ENCODE measurements at regions not wholly inside any gene's neighbourhood (a gene's known extent, or its start where the extent isn't known, plus 50 kb on each side); places are given as distances from the start of the nearest gene placed in this dataset.

DNA sequence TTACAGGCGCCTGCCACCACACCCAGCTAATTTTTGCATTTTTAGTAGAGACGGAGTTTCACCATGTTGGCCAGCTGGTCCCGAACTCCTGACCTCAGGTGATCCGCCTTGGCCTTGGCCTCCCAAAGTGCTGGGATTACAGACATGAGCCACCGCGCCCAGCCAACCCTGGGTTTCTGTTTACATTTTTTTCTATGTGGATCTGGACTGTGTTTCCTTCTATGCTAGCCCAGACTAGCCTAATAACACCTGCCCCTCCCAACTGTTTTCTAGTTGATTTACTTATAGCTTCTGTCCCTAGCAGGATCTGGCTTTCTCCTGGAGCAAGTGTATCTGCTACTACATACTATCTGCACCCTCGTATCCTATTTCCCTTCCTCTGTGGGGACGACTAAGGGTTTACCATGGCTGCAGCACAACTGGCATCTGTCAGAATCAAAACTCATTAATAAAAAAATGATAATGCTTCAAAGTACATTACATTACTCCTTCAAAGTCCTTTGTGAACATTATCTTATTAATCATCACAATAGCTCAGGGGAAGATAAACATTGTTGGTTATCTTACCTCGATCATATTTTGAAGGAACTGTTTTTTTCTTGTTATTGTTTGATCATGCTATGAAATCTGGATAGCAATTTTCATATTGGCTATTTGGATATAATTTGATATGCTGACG, 228.3 kb downstream of the KLF5 start:
- 80% methylated on average over 1 of the region's 10 CpGs for WGBS (ENCODE audit: insufficient coverage, low lambda C conversion rate)
- Histone ChIP-seq H3K4me1 (ENCODE audit: control insufficient read depth, insufficient read depth, low read length) (no peaks in the 10 kb centered on the region), H3K4me3 (ENCODE audit: low read length) (no peak overlapping the region), H3K9me3 (ENCODE audit: control insufficient read depth, low read depth, low read length) (no peaks in the 10 kb centered on the region), H3K27ac (ENCODE audit: low read length) (no peak overlapping the region), H3K27me3 (ENCODE audit: control insufficient read depth, insufficient read depth, low read length) (no peaks in the 10 kb centered on the region), H3K36me3 (ENCODE audit: control insufficient read depth, insufficient read depth, low read length) (no peaks in the 10 kb centered on the region)
- no peak for DNase-seq

- DNase-seq, result no peak
- H3K4me3 ChIP-seq (ENCODE audit: low read length), result no peak overlapping the region
- H3K27ac ChIP-seq (ENCODE audit: low read length), result no peak overlapping the region
- no peaks in the 10 kb centered on the region for H3K27me3 ChIP-seq (ENCODE audit: control insufficient read depth, insufficient read depth, low read length)
- H3K4me1 ChIP-seq (ENCODE audit: control insufficient read depth, insufficient read depth, low read length), result no peaks in the 10 kb centered on the region
- no peaks in the 10 kb centered on the region for H3K36me3 ChIP-seq (ENCODE audit: control insufficient read depth, insufficient read depth, low read length)
- WGBS (ENCODE audit: insufficient coverage, low lambda C conversion rate), result 100% methylated on average over 3 of the region's 5 CpGs
- H3K9me3 ChIP-seq (ENCODE audit: control insufficient read depth, low read depth, low read length), result no peaks in the 10 kb centered on the region
These were observed 227.4 kb downstream of the KLF5 start for GRCh38 chr13:73286177-73286576.

DNA sequence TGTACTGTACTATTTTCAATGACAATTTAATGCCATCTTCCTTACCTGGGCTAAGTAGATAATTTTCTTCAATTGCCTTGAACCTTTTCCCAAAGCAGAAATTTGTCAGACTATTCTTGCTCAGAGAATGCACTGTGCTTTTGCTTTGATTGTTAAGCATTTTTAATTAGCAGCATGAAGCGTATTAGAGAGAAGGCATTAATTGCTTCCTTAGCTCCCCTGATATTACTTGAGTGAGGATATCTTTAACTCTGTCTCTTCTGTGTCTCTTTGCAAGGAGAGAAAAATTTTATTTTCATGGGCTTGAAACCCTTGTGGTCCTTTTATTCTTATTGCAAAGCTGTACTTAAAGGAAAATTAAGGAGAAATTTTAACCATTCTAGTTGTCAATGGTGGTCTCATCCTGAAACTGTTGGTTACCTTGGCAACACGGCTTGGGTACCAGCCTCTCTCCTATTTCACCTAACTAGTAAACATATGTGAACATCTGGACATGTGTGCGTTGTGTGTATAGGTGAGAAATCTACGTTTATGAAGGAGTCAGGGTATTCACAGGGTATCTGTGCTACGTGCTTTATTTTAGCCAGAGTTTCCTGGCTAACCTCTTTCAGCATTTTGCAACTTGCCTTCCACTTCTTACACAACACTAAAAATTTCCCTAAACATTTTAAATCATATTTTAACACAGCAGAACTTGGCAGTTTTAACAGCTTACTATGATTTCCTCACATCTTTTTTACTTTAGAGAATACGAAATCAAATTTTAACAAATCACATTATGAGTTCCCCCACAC, 225.5 kb downstream of the KLF5 start:
- H3K36me3 ChIP-seq (ENCODE audit: control insufficient read depth, insufficient read depth, low read length), result no peaks in the 10 kb centered on the region
- H3K27ac ChIP-seq (ENCODE audit: low read length), result no peak overlapping the region
- no peaks in the 10 kb centered on the region for H3K9me3 ChIP-seq (ENCODE audit: control insufficient read depth, low read depth, low read length)
- no peaks in the 10 kb centered on the region for H3K4me1 ChIP-seq (ENCODE audit: control insufficient read depth, insufficient read depth, low read length)
- H3K27me3 ChIP-seq (ENCODE audit: control insufficient read depth, insufficient read depth, low read length), result no peaks in the 10 kb centered on the region
- 100% methylated on average over 2 of the region's 6 CpGs for WGBS (ENCODE audit: insufficient coverage, low lambda C conversion rate)
- no peak overlapping the region for H3K4me3 ChIP-seq (ENCODE audit: low read length)
- DNase-seq, result no peak

DNA sequence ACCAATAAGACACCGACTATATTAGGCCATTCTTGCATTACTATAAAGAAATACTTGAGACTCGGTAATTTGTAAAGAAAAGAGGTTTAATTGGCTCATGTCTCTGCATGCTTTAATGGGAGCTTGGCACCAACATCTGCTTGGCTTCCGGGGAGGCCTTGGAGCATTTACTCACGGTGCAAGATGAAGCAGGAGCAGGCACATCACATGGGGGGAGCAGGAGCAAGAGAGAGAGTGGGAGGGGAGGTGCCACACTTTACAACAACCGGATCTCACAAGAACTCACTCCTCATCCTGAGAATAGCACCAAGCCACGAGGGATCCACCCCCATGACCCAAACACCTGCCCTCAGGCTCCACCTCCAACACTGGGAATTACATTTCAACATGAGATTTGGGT, 224.8 kb downstream of the KLF5 start:
- H3K27me3 ChIP-seq (ENCODE audit: control insufficient read depth, insufficient read depth, low read length), result no peaks in the 10 kb centered on the region
- no CpG with 5 or more reads among the region's 6 CpGs for WGBS (ENCODE audit: insufficient coverage, low lambda C conversion rate)
- no peaks in the 10 kb centered on the region for H3K9me3 ChIP-seq (ENCODE audit: control insufficient read depth, low read depth, low read length)
- H3K36me3 ChIP-seq (ENCODE audit: control insufficient read depth, insufficient read depth, low read length), result no peaks in the 10 kb centered on the region
- H3K4me3 ChIP-seq (ENCODE audit: low read length), result no peak overlapping the region
- no peak overlapping the region for H3K27ac ChIP-seq (ENCODE audit: low read length)
- H3K4me1 ChIP-seq (ENCODE audit: control insufficient read depth, insufficient read depth, low read length), result no peaks in the 10 kb centered on the region
- DNase-seq, result no peak

DNA sequence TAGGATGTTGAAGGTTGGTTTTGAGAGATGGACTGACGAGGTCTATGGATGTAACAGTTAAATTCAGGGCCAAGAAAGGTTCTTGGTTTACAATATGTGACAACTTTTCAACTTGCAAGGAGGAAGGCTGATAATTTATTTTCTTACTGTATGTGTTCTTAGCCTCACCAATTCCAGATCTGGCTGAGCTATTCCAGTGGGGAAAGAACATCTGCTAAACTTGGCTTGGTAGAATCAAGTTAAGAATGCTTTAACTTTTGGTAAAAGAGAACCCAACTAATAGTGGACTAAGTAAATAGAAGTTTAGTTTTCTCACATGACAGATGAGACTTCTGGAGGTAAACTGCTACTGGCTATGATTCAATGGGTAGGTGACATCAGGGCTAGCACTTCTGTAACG, 222.9 kb downstream of the KLF5 start:
- peaks cover 3% of the 10 kb centered on the region for H3K9me3 ChIP-seq (ENCODE audit: control insufficient read depth, low read depth, low read length)
- H3K4me1 ChIP-seq (ENCODE audit: control insufficient read depth, insufficient read depth, low read length), result no peaks in the 10 kb centered on the region
- no peak for DNase-seq
- no CpG with 5 or more reads among the region's 2 CpGs for WGBS (ENCODE audit: insufficient coverage, low lambda C conversion rate)
- no peaks in the 10 kb centered on the region for H3K36me3 ChIP-seq (ENCODE audit: control insufficient read depth, insufficient read depth, low read length)
- H3K4me3 ChIP-seq (ENCODE audit: low read length), result no peak overlapping the region
- H3K27ac ChIP-seq (ENCODE audit: low read length), result no peak overlapping the region
- H3K27me3 ChIP-seq (ENCODE audit: control insufficient read depth, insufficient read depth, low read length), result no peaks in the 10 kb centered on the region

DNA sequence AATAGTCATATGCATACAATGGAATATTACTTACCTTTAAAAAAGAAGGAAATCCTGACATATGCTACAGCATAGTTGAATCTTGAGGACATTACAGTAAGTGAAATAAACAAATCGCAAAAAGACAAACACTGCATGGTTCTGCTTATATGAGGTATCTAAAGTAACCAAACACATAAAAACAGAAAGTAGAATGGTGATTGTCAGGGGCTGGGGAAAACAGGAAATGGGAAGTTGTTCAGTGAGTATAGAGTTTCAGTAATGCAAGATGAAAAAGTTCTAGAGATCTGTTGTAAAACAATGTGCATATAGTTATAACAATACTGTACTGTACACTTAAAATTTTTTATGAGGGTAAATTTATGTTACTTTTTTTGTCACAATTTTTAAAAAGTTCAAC, 219.4 kb downstream of the KLF5 start:
- no peak for DNase-seq
- Histone ChIP-seq H3K36me3 (ENCODE audit: control insufficient read depth, insufficient read depth, low read length) (no peaks in the 10 kb centered on the region), H3K27ac (ENCODE audit: low read length) (no peak overlapping the region), H3K27me3 (ENCODE audit: control insufficient read depth, insufficient read depth, low read length) (no peaks in the 10 kb centered on the region), H3K9me3 (ENCODE audit: control insufficient read depth, low read depth, low read length) (peaks cover 3% of the 10 kb centered on the region), H3K4me3 (ENCODE audit: low read length) (no peak overlapping the region), H3K4me1 (ENCODE audit: control insufficient read depth, insufficient read depth, low read length) (no peaks in the 10 kb centered on the region)
- 100% methylated on average over 1 of the region's 1 CpG for whole genome bisulfite sequencing (ENCODE audit: insufficient coverage, low lambda C conversion rate)

- no peaks in the 10 kb centered on the region for H3K36me3 ChIP-seq (ENCODE audit: control insufficient read depth, insufficient read depth, low read length)
- peaks cover 3% of the 10 kb centered on the region for H3K9me3 ChIP-seq (ENCODE audit: control insufficient read depth, low read depth, low read length)
- no peaks in the 10 kb centered on the region for H3K27me3 ChIP-seq (ENCODE audit: control insufficient read depth, insufficient read depth, low read length)
- no CpG with 5 or more reads among the region's 3 CpGs for WGBS (ENCODE audit: insufficient coverage, low lambda C conversion rate)
- H3K4me3 ChIP-seq (ENCODE audit: low read length), result no peak overlapping the region
- no peaks in the 10 kb centered on the region for H3K4me1 ChIP-seq (ENCODE audit: control insufficient read depth, insufficient read depth, low read length)
- no peak overlapping the region for H3K27ac ChIP-seq (ENCODE audit: low read length)
- DNase-seq, result no peak
These were observed 216.4 kb downstream of the KLF5 start for GRCh38 chr13:73275163-73275562.

DNA sequence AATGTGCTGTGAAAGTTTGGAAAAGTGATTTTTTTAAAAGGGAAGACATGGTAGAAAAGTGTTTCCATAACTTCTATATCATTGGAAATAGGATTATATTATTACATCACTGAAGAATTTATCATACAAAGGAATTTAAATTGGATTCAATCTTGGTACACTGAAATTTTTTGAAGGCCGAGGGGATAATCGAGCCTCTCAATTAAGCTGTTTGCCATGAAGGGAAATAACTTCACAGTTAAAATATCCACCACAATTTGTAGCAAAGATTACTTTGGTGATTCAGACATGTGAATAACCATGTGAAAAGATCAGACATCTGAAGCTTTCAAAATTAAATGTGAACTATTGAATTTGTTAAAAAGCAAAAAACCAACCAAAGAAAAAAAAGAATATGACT, 215.3 kb downstream of the KLF5 start:
- Histone ChIP-seq H3K27ac (ENCODE audit: low read length) (no peak overlapping the region), H3K9me3 (ENCODE audit: control insufficient read depth, low read depth, low read length) (peaks cover 3% of the 10 kb centered on the region), H3K4me3 (ENCODE audit: low read length) (no peak overlapping the region), H3K4me1 (ENCODE audit: control insufficient read depth, insufficient read depth, low read length) (no peaks in the 10 kb centered on the region), H3K36me3 (ENCODE audit: control insufficient read depth, insufficient read depth, low read length) (no peaks in the 10 kb centered on the region), H3K27me3 (ENCODE audit: control insufficient read depth, insufficient read depth, low read length) (no peaks in the 10 kb centered on the region)
- 100% methylated on average over 2 of the region's 2 CpGs for WGBS (ENCODE audit: insufficient coverage, low lambda C conversion rate)
- DNase-seq, result no peak

GRCh38 chr13:73273745-73274144, 214.9 kb downstream of the KLF5 start:
- H3K4me1 ChIP-seq (ENCODE audit: control insufficient read depth, insufficient read depth, low read length), result no peaks in the 10 kb centered on the region
- no peak for DNase-seq
- H3K27ac ChIP-seq (ENCODE audit: low read length), result no peak overlapping the region

DNA sequence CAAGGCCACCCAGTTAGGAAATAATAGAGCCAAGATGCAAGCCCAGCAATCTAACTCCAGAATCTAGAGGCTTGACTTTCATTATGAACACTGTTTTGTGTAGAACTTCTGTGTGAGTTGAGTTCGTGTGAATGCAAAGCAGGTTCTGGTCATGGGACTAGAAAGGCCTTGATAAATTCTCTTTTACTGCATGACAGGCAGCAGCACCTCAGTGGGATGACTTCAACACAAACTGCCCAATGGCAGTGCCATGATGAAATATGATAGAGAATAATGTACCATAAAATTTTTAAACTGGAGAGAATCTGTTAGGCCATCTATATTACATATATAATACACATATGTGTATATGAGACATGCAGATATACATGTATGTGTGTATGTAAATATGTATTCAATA, 214.5 kb downstream of the KLF5 start:
- Histone ChIP-seq H3K27ac (ENCODE audit: low read length) (no peak overlapping the region), H3K4me3 (ENCODE audit: low read length) (no peak overlapping the region), H3K4me1 (ENCODE audit: control insufficient read depth, insufficient read depth, low read length) (no peaks in the 10 kb centered on the region), H3K27me3 (ENCODE audit: control insufficient read depth, insufficient read depth, low read length) (no peaks in the 10 kb centered on the region), H3K9me3 (ENCODE audit: control insufficient read depth, low read depth, low read length) (peaks cover 3% of the 10 kb centered on the region), H3K36me3 (ENCODE audit: control insufficient read depth, insufficient read depth, low read length) (no peaks in the 10 kb centered on the region)
- WGBS (ENCODE audit: insufficient coverage, low lambda C conversion rate), result no CpG with 5 or more reads among the region's 1 CpG
- no peak for DNase-seq

More at GRCh38 chr13:73273745-73274144, 214.9 kb downstream of the KLF5 start:
- no peak overlapping the region for H3K4me3 ChIP-seq (ENCODE audit: low read length)
- 88% methylated on average over 4 of the region's 5 CpGs for WGBS (ENCODE audit: insufficient coverage, low lambda C conversion rate)
- no peaks in the 10 kb centered on the region for H3K36me3 ChIP-seq (ENCODE audit: control insufficient read depth, insufficient read depth, low read length)
- H3K9me3 ChIP-seq (ENCODE audit: control insufficient read depth, low read depth, low read length), result peaks cover 3% of the 10 kb centered on the region
- H3K27me3 ChIP-seq (ENCODE audit: control insufficient read depth, insufficient read depth, low read length), result no peaks in the 10 kb centered on the region

DNA sequence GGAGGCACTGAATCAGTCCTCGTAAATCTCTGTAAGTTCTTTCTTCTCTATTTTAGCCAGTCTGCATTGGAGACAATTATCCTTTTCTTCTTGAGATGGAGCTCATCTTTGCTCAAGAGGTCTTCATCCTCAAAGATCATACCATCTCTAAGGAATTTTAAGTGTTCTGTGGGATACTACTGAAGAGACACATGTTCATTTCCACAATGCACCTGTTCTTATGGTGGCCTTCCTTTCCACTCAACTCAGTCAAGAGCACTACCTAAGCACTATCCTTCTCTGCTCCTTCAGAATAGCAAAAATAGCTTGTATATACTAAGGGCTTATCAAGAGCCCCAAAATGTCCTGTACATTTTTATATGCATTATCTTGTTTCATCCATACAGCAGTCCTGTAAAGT, 214.0 kb downstream of the KLF5 start:
- no peak overlapping the region for H3K27ac ChIP-seq (ENCODE audit: low read length)
- no peaks in the 10 kb centered on the region for H3K27me3 ChIP-seq (ENCODE audit: control insufficient read depth, insufficient read depth, low read length)
- no peaks in the 10 kb centered on the region for H3K4me1 ChIP-seq (ENCODE audit: control insufficient read depth, insufficient read depth, low read length)
- 100% methylated on average over 1 of the region's 1 CpG for WGBS (ENCODE audit: insufficient coverage, low lambda C conversion rate)
- no peak for DNase-seq
- H3K9me3 ChIP-seq (ENCODE audit: control insufficient read depth, low read depth, low read length), result peaks cover 3% of the 10 kb centered on the region
- no peaks in the 10 kb centered on the region for H3K36me3 ChIP-seq (ENCODE audit: control insufficient read depth, insufficient read depth, low read length)
- no peak overlapping the region for H3K4me3 ChIP-seq (ENCODE audit: low read length)
